ENCODE measurements at regions not wholly inside any gene's neighbourhood (a gene's known extent, or its start where the extent isn't known, plus 50 kb on each side); places are given as distances from the start of the nearest gene placed in this dataset.

DNA sequence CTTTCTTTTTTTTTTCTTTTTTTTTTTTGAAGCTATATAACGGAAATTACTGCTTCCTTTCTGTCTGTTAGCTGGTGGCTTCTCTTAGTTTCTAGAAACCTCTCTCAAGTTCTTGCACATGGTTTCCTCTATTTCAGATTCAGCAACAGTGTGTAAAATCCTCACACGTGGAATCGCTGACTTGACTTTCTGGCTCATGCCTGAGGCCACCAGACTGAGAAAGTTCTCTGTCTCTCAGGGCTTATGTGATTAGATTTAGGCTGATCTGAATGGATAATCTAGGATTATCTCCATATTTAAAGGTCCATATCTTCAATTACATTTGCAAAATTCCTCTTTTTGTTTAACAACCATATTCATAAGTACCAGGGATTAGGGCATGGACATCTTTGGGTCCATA, 856.3 kb upstream of the SLITRK6 start:
- Histone ChIP-seq H3K36me3 (no peaks in the 10 kb centered on the region), H3K27ac (no peak overlapping the region), H3K27me3 (no peaks in the 10 kb centered on the region), H3K4me1 (no peaks in the 10 kb centered on the region), H3K9me3 (no peaks in the 10 kb centered on the region), H3K4me3 (no peak overlapping the region)
- TF ChIP-seq EP300 (IDR thresholded peaks at IDR 0.05): no peak
- no peak for TF ChIP-seq CTCF (IDR thresholded peaks at IDR 0.05)
- no peak for TF ChIP-seq POLR2A (IDR thresholded peaks at IDR 0.05)
- no peak for DNase-seq (ENCODE audit: low spot score in 2 of 2)
- 88% methylated on average over 3 of the region's 3 CpGs for WGBS, 2 donors

DNA sequence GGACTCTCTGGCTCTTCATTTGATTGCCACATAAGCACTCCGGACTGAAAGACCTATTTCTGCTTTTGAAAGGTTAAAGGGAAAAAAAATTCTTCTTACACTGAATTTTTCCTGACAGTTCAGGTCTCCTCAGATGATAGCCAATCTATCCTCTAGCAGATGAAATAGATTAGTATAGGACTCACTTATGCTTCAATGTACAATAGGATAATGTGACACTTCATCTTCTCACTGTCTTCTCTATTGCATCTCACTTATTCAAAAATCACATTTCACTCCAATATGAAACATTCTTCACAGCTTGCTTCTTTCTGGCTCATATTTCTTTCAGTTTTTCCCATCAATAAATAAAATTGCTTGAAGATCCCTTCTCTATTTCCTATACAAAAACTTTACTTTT, 860.9 kb upstream of the SLITRK6 start:
- H3K27me3 ChIP-seq: no peaks in the 10 kb centered on the region
- 67 to 77% methylated on average over 1 of the region's 1 CpG for WGBS, 2 donors
- H3K4me3 ChIP-seq: no peak overlapping the region
- peaks cover 0 to 8% (median 0%) of the 10 kb centered on the region in 4 donors for H3K9me3 ChIP-seq
- H3K27ac ChIP-seq: no peak overlapping the region
- no peak for DNase-seq (ENCODE audit: low spot score in 2 of 2)
- no peaks in the 10 kb centered on the region for H3K4me1 ChIP-seq
- no peaks in the 10 kb centered on the region for H3K36me3 ChIP-seq
- no peak for TF ChIP-seq CTCF (IDR thresholded peaks at IDR 0.05)
- TF ChIP-seq POLR2A (IDR thresholded peaks at IDR 0.05): no peak
- no peak for TF ChIP-seq EP300 (IDR thresholded peaks at IDR 0.05)

DNA sequence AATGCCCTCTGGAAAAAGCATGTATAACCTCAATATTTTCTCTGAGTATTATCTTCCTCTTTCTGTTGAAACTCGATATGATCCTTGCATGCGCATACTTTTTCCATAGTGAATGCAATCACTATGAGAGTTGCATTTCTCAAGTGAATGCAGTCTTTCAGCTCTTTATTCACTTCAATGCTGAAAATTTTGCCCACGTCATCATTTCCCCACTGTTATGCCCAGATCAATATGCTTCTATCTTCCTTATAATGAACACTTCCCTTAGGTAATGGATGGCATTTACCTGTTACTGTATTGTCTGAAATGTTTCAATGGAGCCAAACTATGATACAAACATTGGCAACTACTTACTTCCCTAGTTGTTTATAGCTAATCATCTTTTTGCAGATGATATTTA, 866.6 kb upstream of the SLITRK6 start:
- no peak for DNase-seq (ENCODE audit: low spot score in 2 of 2)
- Histone ChIP-seq H3K36me3 (no peaks in the 10 kb centered on the region), H3K9me3 (peaks cover 0 to 8% (median 0%) of the 10 kb centered on the region in 4 donors), H3K4me3 (no peak overlapping the region), H3K27me3 (no peaks in the 10 kb centered on the region), H3K27ac (no peak overlapping the region), H3K4me1 (no peaks in the 10 kb centered on the region)
- TF ChIP-seq POLR2A (IDR thresholded peaks at IDR 0.05) (no peak), CTCF (IDR thresholded peaks at IDR 0.05) (no peak), EP300 (IDR thresholded peaks at IDR 0.05) (no peak)
- WGBS, 2 donors: 52 to 58% methylated on average over 3 of the region's 3 CpGs

GRCh38 chr13:86673931-86674431, 874.8 kb upstream of the SLITRK6 start:
- Histone ChIP-seq H3K27ac (no peak overlapping the region), H3K36me3 (no peaks in the 10 kb centered on the region), H3K4me1 (no peaks in the 10 kb centered on the region), H3K27me3 (no peaks in the 10 kb centered on the region), H3K9me3 (no peaks in the 10 kb centered on the region), H3K4me3 (no peak overlapping the region)
- TF ChIP-seq EP300 (IDR thresholded peaks at IDR 0.05) (no peak), CTCF (IDR thresholded peaks at IDR 0.05) (no peak), POLR2A (IDR thresholded peaks at IDR 0.05) (no peak)
- no peak for DNase-seq (ENCODE audit: low spot score in 2 of 2)

DNA sequence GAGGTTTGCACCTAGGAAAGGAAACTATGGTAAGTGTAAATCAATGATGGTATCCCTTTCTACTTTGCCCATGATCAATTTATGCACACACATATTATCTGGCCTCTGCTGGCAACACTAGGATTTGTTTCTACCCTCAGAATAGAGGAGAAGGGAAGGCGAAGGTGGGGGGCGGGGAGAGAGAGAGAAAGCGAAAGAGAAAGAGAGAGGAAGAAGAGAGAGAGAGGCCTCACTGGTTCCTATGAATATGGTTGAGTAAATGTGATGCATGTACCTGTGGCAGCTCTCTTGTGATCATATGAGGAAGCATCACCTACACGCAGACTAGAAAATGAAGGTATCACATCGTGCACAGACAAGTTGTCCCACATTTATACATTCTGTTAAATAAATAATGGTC, 882.0 kb upstream of the SLITRK6 start:
- no peak for DNase-seq (ENCODE audit: low spot score in 2 of 2)
- no peak for TF ChIP-seq CTCF (IDR thresholded peaks at IDR 0.05)
- TF ChIP-seq POLR2A (IDR thresholded peaks at IDR 0.05): no peak
- no peak for TF ChIP-seq EP300 (IDR thresholded peaks at IDR 0.05)
- H3K4me3 ChIP-seq: no peak overlapping the region
- H3K9me3 ChIP-seq: no peaks in the 10 kb centered on the region
- 72% methylated on average over 5 of the region's 5 CpGs for WGBS, 2 donors
- H3K27me3 ChIP-seq: no peaks in the 10 kb centered on the region
- H3K36me3 ChIP-seq: no peaks in the 10 kb centered on the region
- no peak overlapping the region for H3K27ac ChIP-seq
- no peaks in the 10 kb centered on the region for H3K4me1 ChIP-seq
